ENCODE measurements at regions not wholly inside any gene's neighbourhood (a gene's known extent, or its start where the extent isn't known, plus 50 kb on each side); places are given as distances from the start of the nearest gene placed in this dataset.

DNA sequence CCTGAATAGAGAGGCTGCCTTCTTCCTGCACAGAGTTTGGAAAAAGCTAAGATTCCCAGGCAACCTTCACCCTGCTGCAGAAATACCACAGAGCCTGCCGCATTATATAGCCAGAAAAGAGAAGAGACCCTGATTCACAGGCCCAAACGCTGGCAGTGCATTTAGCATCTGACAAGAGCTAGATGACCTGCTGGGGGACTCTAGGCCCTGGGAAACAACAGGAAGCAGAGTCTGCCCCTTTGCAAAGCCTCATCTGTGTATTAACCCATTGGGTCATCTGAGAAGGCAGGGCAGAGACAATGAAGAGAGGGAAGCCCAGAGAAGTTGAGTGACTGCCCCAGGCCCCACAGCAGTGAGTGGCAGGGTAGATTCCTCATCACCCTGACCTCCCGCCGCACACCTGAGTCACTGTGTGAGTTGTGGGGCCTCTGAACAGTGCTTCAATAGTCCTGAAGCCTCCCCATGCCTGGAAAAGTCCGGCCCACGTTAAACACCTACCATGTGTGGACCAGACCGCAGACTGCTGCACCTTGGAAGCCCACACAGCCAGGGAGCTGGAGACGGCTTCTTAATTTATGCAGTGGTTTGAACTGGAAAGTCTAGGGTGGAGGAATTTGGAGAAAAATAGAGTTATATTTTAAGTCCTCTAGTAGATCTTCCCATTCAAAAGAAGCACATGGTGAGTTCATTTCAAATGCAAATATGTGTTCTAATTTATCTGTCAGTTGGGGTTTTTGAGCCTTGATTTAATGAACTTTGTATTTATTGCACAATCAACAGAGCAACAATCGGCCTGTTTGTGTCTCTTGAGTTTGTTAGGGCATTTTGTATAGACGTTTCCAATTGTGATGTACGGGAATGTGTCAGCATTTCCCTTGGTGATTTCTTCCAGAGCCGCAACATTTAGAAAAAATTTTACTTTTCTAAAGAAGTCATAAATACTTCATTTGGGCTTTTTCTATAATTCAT lies 80.4 kb upstream of the GPR26 start:
- no peak for TF ChIP-seq CTCF (IDR thresholded peaks at IDR 0.05)
- TF ChIP-seq POLR2A (IDR thresholded peaks at IDR 0.05) = no peak
- no peak for TF ChIP-seq EP300 (IDR thresholded peaks at IDR 0.05)

Data from sigmoid colon (tissue), 4 donors.